ENCODE measurements at regions not wholly inside any gene's neighbourhood (a gene's known extent, or its start where the extent isn't known, plus 50 kb on each side); places are given as distances from the start of the nearest gene placed in this dataset.

GRCh38 chr4:160810424-160810823 lies 1353.4 kb downstream of the FSTL5 start:
- TF ChIP-seq GATA2 (IDR thresholded peaks at IDR 0.05; ENCODE audit: low read depth, low read length): no peak
- TF ChIP-seq GATA3 (IDR thresholded peaks at IDR 0.05; ENCODE audit: low read depth, low read length): no peak

- no peak for TF ChIP-seq GATA3 (IDR thresholded peaks at IDR 0.05; ENCODE audit: low read depth, low read length)
- TF ChIP-seq GATA2 (IDR thresholded peaks at IDR 0.05; ENCODE audit: low read depth, low read length): no peak
Measured at GRCh38 chr4:160810941-160811340, 1352.9 kb downstream of the FSTL5 start.

- no peak for TF ChIP-seq GATA2 (IDR thresholded peaks at IDR 0.05; ENCODE audit: low read depth, low read length)
- TF ChIP-seq GATA3 (IDR thresholded peaks at IDR 0.05; ENCODE audit: low read depth, low read length): no peak
Measured at GRCh38 chr4:160811956-160812355, 1351.8 kb downstream of the FSTL5 start.

GRCh38 chr4:160814726-160815125 lies 1349.1 kb downstream of the FSTL5 start:
- no peak for TF ChIP-seq GATA2 (IDR thresholded peaks at IDR 0.05; ENCODE audit: low read depth, low read length)
- no peak for TF ChIP-seq GATA3 (IDR thresholded peaks at IDR 0.05; ENCODE audit: low read depth, low read length)

GRCh38 chr4:160818571-160818970 lies 1345.2 kb downstream of the FSTL5 start:
- TF ChIP-seq GATA3 (IDR thresholded peaks at IDR 0.05; ENCODE audit: low read depth, low read length) (no peak), GATA2 (IDR thresholded peaks at IDR 0.05; ENCODE audit: low read depth, low read length) (no peak)

GRCh38 chr4:160819791-160820190 lies 1344.0 kb downstream of the FSTL5 start:
- TF ChIP-seq GATA2 (IDR thresholded peaks at IDR 0.05; ENCODE audit: low read depth, low read length): no peak
- no peak for TF ChIP-seq GATA3 (IDR thresholded peaks at IDR 0.05; ENCODE audit: low read depth, low read length)

- TF ChIP-seq GATA2 (IDR thresholded peaks at IDR 0.05; ENCODE audit: low read depth, low read length) (no peak), GATA3 (IDR thresholded peaks at IDR 0.05; ENCODE audit: low read depth, low read length) (no peak)
Measured at GRCh38 chr4:160824481-160824880, 1339.3 kb downstream of the FSTL5 start.

GRCh38 chr4:160825644-160826338 lies 1338.0 kb downstream of the FSTL5 start:
- peak; percentile 71 for TF ChIP-seq GATA2 (IDR thresholded peaks at IDR 0.05; ENCODE audit: low read depth, low read length)
- TF ChIP-seq GATA3 (IDR thresholded peaks at IDR 0.05; ENCODE audit: low read depth, low read length): peak; percentile 70

GRCh38 chr4:160826339-160826679 lies 1337.5 kb downstream of the FSTL5 start:
- no peak for TF ChIP-seq GATA2 (IDR thresholded peaks at IDR 0.05; ENCODE audit: low read depth, low read length)
- no peak for TF ChIP-seq GATA3 (IDR thresholded peaks at IDR 0.05; ENCODE audit: low read depth, low read length)

- TF ChIP-seq GATA3 (IDR thresholded peaks at IDR 0.05; ENCODE audit: low read depth, low read length) (no peak), GATA2 (IDR thresholded peaks at IDR 0.05; ENCODE audit: low read depth, low read length) (no peak)
Measured at GRCh38 chr4:160831165-160831922, 1332.5 kb downstream of the FSTL5 start.

- TF ChIP-seq GATA2 (IDR thresholded peaks at IDR 0.05; ENCODE audit: low read depth, low read length): no peak
- TF ChIP-seq GATA3 (IDR thresholded peaks at IDR 0.05; ENCODE audit: low read depth, low read length): no peak
Measured at GRCh38 chr4:160835789-160836188, 1328.0 kb downstream of the FSTL5 start.

- no peak for TF ChIP-seq GATA3 (IDR thresholded peaks at IDR 0.05; ENCODE audit: low read depth, low read length)
- no peak for TF ChIP-seq GATA2 (IDR thresholded peaks at IDR 0.05; ENCODE audit: low read depth, low read length)
Measured at GRCh38 chr4:160836431-160836830, 1327.4 kb downstream of the FSTL5 start.

- TF ChIP-seq GATA3 (IDR thresholded peaks at IDR 0.05; ENCODE audit: low read depth, low read length): no peak
- TF ChIP-seq GATA2 (IDR thresholded peaks at IDR 0.05; ENCODE audit: low read depth, low read length): no peak
Measured at GRCh38 chr4:160846121-160846520, 1317.7 kb downstream of the FSTL5 start.

- TF ChIP-seq GATA3 (IDR thresholded peaks at IDR 0.05; ENCODE audit: low read depth, low read length): no peak
- TF ChIP-seq GATA2 (IDR thresholded peaks at IDR 0.05; ENCODE audit: low read depth, low read length): no peak
Measured at GRCh38 chr4:160847228-160847627, 1316.6 kb downstream of the FSTL5 start.

GRCh38 chr4:160848489-160848888 lies 1315.3 kb downstream of the FSTL5 start:
- TF ChIP-seq GATA2 (IDR thresholded peaks at IDR 0.05; ENCODE audit: low read depth, low read length) (no peak), GATA3 (IDR thresholded peaks at IDR 0.05; ENCODE audit: low read depth, low read length) (no peak)
